Lung (tissue), 11 donors: ENCODE measurements at regions not wholly inside any gene's neighbourhood (a gene's known extent, or its start where the extent isn't known, plus 50 kb on each side); places are given as distances from the start of the nearest gene placed in this dataset.

ENCODE experiments used
- ATAC-seq: fragments of 200-7000 bp; cut with Tn5 transposase; one replicate; pipeline ENCODE4 v1.9.1; 2020; ENCODE audit warnings: moderate number of reproducible peaks; ENCODE audit not compliant: insufficient read depth, low FRiP score
- DNase-seq, 3 donors: peaks; one replicate each; pipeline ENCODE4 v3.0.0-alpha.2; 2013 to 2017
- H3K27ac ChIP-seq, 2 donors: one replicate each; pipeline ENCODE4 v1.5.1; 2013; ENCODE audit warnings: mild to moderate bottlenecking in 2 of 2, moderate library complexity in 2 of 2, control low read depth in 1 of 2, inconsistent platforms in 1 of 2, low read depth in 1 of 2, low read length in 1 of 2
- H3K27me3 ChIP-seq, 3 donors: one replicate each; pipeline ENCODE4 v1.5.1; 2013; ENCODE audit warnings: low read length in 2 of 3; ENCODE audit not compliant: control insufficient read depth in 3 of 3, insufficient read depth in 3 of 3
- H3K36me3 ChIP-seq, 4 donors: one replicate each; pipeline ENCODE4 v1.5.1; 2013; ENCODE audit warnings: low read length in 4 of 4, mild to moderate bottlenecking in 1 of 4, moderate library complexity in 1 of 4; ENCODE audit not compliant: control insufficient read depth in 4 of 4, insufficient read depth in 4 of 4
- H3K4me1 ChIP-seq, 5 donors: one replicate each; pipeline ENCODE4 v1.5.1; 2013; ENCODE audit warnings: low read length in 5 of 5, mild to moderate bottlenecking in 2 of 5, moderate library complexity in 1 of 5; ENCODE audit not compliant: control insufficient read depth in 5 of 5, insufficient read depth in 5 of 5
- H3K4me3 ChIP-seq: one replicate; pipeline ENCODE4 v1.5.1; 2013; ENCODE audit warnings: mild to moderate bottlenecking, control low read depth, moderate library complexity
- H3K9ac ChIP-seq, 2 donors: one replicate each; pipeline ENCODE4 v1.5.1; 2013; ENCODE audit warnings: low read length in 2 of 2, control low read depth in 1 of 2; ENCODE audit not compliant: insufficient read depth in 1 of 2
- H3K9me3 ChIP-seq, 4 donors: one replicate each; pipeline ENCODE4 v1.5.1; 2013; ENCODE audit warnings: low read length in 3 of 4, mild to moderate bottlenecking in 1 of 4, moderate library complexity in 1 of 4; ENCODE audit not compliant: control insufficient read depth in 4 of 4, insufficient read depth in 3 of 4
- WGBS, 2 donors: extraction: QIAGEN DNeasy Blood & Tissue Kit; methylation state at CpG; one replicate each; pipeline ENCODE4 v1.1.7; 2013; 5-methylcytosine and 5-hydroxymethylcytosine counted together
- TF ChIP-seq, protein P1 (sequence below): IDR thresholded peaks from 2 replicates; pipeline ENCODE4 v1.5.1; 2012; ENCODE audit warnings: mild to moderate bottlenecking; ENCODE audit errors: control extremely low read depth, extremely low read depth
- donor health status: control.
- donor health status: control.
- donor health status: Bipolar disorder and iron deficiency.
- donor health status: healthy.
- donor health status: DM: yes; HTN: yes; CAD: no.

DNA sequence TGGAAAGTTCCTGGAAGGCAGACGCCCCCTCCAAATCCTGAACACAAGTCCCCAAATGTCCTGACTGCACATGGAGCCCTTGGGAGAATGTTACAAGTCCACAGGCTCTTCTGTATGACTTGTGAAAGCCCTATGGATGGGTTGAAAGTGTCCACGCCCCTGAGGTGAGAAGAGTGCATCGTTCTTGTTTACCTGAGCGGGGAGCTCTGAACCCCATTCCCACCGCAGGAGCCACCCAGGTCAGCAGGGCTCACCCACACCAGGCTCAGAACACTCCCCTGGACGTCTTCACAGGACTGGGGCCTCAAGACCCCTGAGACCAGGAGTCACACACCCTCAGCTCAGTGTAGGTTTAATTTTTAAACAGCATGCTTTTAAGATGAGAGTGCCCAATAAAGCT is 84.2 kb upstream of the TMEM18 start:
- 66 to 73% methylated on average over 6 of the region's 6 CpGs for whole genome bisulfite sequencing, 2 donors
- no peaks in the 10 kb centered on the region for H3K4me1 ChIP-seq
- ATAC-seq (no peak), DNase-seq (no peak)
- H3K36me3 ChIP-seq = no peaks in the 10 kb centered on the region
- H3K4me3 ChIP-seq = no peak overlapping the region
- H3K9me3 ChIP-seq = peaks cover 0 to 3% (median 1%) of the 10 kb centered on the region in 4 donors
- H3K27ac ChIP-seq = no peak overlapping the region
- TF ChIP-seq, protein P1, sequence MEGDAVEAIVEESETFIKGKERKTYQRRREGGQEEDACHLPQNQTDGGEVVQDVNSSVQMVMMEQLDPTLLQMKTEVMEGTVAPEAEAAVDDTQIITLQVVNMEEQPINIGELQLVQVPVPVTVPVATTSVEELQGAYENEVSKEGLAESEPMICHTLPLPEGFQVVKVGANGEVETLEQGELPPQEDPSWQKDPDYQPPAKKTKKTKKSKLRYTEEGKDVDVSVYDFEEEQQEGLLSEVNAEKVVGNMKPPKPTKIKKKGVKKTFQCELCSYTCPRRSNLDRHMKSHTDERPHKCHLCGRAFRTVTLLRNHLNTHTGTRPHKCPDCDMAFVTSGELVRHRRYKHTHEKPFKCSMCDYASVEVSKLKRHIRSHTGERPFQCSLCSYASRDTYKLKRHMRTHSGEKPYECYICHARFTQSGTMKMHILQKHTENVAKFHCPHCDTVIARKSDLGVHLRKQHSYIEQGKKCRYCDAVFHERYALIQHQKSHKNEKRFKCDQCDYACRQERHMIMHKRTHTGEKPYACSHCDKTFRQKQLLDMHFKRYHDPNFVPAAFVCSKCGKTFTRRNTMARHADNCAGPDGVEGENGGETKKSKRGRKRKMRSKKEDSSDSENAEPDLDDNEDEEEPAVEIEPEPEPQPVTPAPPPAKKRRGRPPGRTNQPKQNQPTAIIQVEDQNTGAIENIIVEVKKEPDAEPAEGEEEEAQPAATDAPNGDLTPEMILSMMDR = no peak
- no peak overlapping the region for H3K9ac ChIP-seq
- no peaks in the 10 kb centered on the region for H3K27me3 ChIP-seq

DNA sequence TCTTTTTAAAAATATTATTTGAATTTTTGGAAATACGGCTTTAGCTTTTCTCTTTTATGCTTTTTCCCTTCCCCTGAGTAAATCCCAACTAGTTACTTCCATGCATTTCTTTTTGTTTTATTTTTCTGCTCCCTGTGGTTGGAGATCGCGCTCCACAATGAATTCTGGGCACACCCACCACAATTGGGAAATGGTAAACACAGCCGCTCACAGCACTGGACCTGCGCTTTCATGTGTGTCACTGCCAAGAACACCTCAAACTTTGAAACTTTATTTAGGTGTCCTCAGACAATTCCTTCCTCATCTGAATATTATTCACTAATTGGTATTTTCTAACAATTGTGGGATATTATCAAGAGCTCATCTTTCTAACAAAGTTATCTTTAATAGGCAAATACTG is 82.8 kb upstream of the TMEM18 start:
- Histone ChIP-seq H3K27me3 (no peaks in the 10 kb centered on the region), H3K4me1 (no peaks in the 10 kb centered on the region), H3K9ac (no peak overlapping the region), H3K27ac (no peak overlapping the region), H3K4me3 (no peak overlapping the region), H3K9me3 (peaks cover 0 to 3% (median 1%) of the 10 kb centered on the region in 4 donors), H3K36me3 (no peaks in the 10 kb centered on the region)
- no peak for ATAC-seq
- WGBS, 2 donors = 79 to 87% methylated on average over 5 of the region's 5 CpGs
- TF ChIP-seq, protein P1 = no peak
- no peak for DNase-seq

- Histone ChIP-seq H3K27me3 (no peaks in the 10 kb centered on the region), H3K9ac (no peak overlapping the region), H3K36me3 (no peaks in the 10 kb centered on the region), H3K27ac (no peak overlapping the region), H3K4me3 (no peak overlapping the region), H3K9me3 (peaks cover 0 to 3% (median 1%) of the 10 kb centered on the region in 4 donors), H3K4me1 (peaks cover 0 to under 1% (median 0%) of the 10 kb centered on the region in 5 donors)
- 71 to 78% methylated on average over 12 to 13 of the region's 13 CpGs for WGBS, 2 donors
- DNase-seq (no peak), ATAC-seq (no peak)
- TF ChIP-seq, protein P1 = no peak
Measured at GRCh38 chr2:758073-758820, 81.0 kb upstream of the TMEM18 start.

- H3K27me3 ChIP-seq = no peaks in the 10 kb centered on the region
- H3K9ac ChIP-seq = no peak overlapping the region
- H3K9me3 ChIP-seq = peaks cover 0 to 5% (median 1%) of the 10 kb centered on the region in 4 donors
- H3K4me1 ChIP-seq = peaks cover 0 to 2% (median 0%) of the 10 kb centered on the region in 5 donors
- no peak overlapping the region for H3K27ac ChIP-seq
- ATAC-seq (no peak), DNase-seq (no peak)
- no peaks in the 10 kb centered on the region for H3K36me3 ChIP-seq
- 88 to 92% methylated on average over 7 of the region's 7 CpGs for WGBS, 2 donors
- TF ChIP-seq, protein P1 = no peak
- no peak overlapping the region for H3K4me3 ChIP-seq
Measured at GRCh38 chr2:753123-753522, 75.9 kb upstream of the TMEM18 start.
